Endothelial cell of umbilical vein (primary cell): ENCODE measurements at regions not wholly inside any gene's neighbourhood (a gene's known extent, or its start where the extent isn't known, plus 50 kb on each side); places are given as distances from the start of the nearest gene placed in this dataset.

ENCODE experiments used
- BruUV-seq: library from RNA; stranded (reverse); fragments of 400-500 nt; replicated peaks from 2 replicates; lab custom pipeline; 2021; lab: Mats Ljungman, UMichigan
- CTCF ChIA-PET: fragments of 300-600, 350-600 bp; sonication (Branson Sonifier 250); formaldehyde crosslinking; loops from one replicate; lab custom pipeline; 2021; ENCODE audit warnings: antibody characterized with exemption, inconsistent platforms; lab: Charles Lee
- POLR2A ChIA-PET: fragments of 300-600, 350-600 bp; sonication (Branson Sonifier 250); formaldehyde crosslinking; loops from one replicate; lab custom pipeline; 2021; ENCODE audit warnings: antibody characterized with exemption, inconsistent platforms; lab: Charles Lee
- DNase-seq: peaks from one replicate; pipeline ENCODE4 v3.0.0-alpha.2; 2011; ENCODE audit warnings: low read depth, low spot score
- FAIRE-seq: peaks from 2 replicates; lab custom pipeline; 2011; peaks lifted over from hg19 to GRCh38; lab: Jason Lieb, UNC
- H2AFZ ChIP-seq: 2 replicates; pipeline ENCODE4 v1.6.0; 2012; ENCODE audit warnings: low read depth, low read length, control low read depth, inconsistent platforms
- H3K27ac ChIP-seq: 2 replicates; pipeline ENCODE4 v1.5.1; 2011; ENCODE audit warnings: low read depth, mild to moderate bottlenecking, control low read depth, low read length, moderate library complexity; ENCODE audit not compliant: insufficient read depth
- H3K27me3 ChIP-seq, 2 experiments: 2 replicates each; pipeline versions ENCODE4 v1.6.0 to v1.6.1; 2011; ENCODE audit warnings: low read length in 2 of 2, mixed read lengths in 1 of 2; ENCODE audit not compliant: control insufficient read depth in 2 of 2, insufficient read depth in 2 of 2
- H3K36me3 ChIP-seq, 2 experiments: 2 replicates in 1 of 2; 3 replicates in 1 of 2; pipeline ENCODE4 v1.5.1; 2011; ENCODE audit warnings: low read length in 2 of 2, mild to moderate bottlenecking in 1 of 2, moderate library complexity in 1 of 2; ENCODE audit not compliant: control insufficient read depth in 2 of 2, insufficient read depth in 2 of 2; ENCODE audit errors: extremely low read depth in 1 of 2
- H3K4me1 ChIP-seq: 3 replicates; pipeline ENCODE4 v1.5.1; 2011; ENCODE audit warnings: mild to moderate bottlenecking, low read length; ENCODE audit not compliant: control insufficient read depth, insufficient read depth; ENCODE audit errors: extremely low read depth
- H3K4me2 ChIP-seq: 2 replicates; pipeline ENCODE4 v1.6.1; 2011; ENCODE audit warnings: low read length, control low read depth, mixed read lengths; ENCODE audit not compliant: insufficient read depth
- H3K4me3 ChIP-seq, 3 experiments: fragments of 200-600 bp in 1 of 3; sonication (generic), shearing (Covaris generic) in 1 of 3; replicated peaks in 1 of 3; 2 replicates each; pipeline ENCODE4 v1.5.1; 2011 to 2016; ENCODE audit warnings: control low read depth in 3 of 3, low read length in 3 of 3, mild to moderate bottlenecking in 2 of 3, inconsistent platforms in 1 of 3, low read depth in 1 of 3, moderate library complexity in 1 of 3; ENCODE audit not compliant: insufficient read depth in 1 of 3
- H3K79me2 ChIP-seq: 2 replicates; pipeline ENCODE4 v1.6.0; 2012; ENCODE audit warnings: low read length, inconsistent platforms; ENCODE audit not compliant: control insufficient read depth, insufficient read depth
- H3K9ac ChIP-seq: replicated peaks from 2 replicates; pipeline ENCODE3; 2011; ENCODE audit warnings: low read length, control low read depth; ENCODE audit not compliant: insufficient read depth; ENCODE audit errors: extremely low read depth
- H3K9me1 ChIP-seq: replicated peaks from 3 replicates; pipeline ENCODE4 v1.6.0; 2011; ENCODE audit warnings: mild to moderate bottlenecking, low read length; ENCODE audit not compliant: control insufficient read depth, insufficient read depth; ENCODE audit errors: extremely low read depth
- H3K9me3 ChIP-seq: replicated peaks from 2 replicates; pipeline ENCODE4 v1.5.1; 2012; ENCODE audit warnings: low read length, inconsistent platforms; ENCODE audit not compliant: control insufficient read depth, insufficient read depth
- H4K20me1 ChIP-seq: replicated peaks from 2 replicates; pipeline ENCODE3; 2011; ENCODE audit warnings: mild to moderate bottlenecking, low read length; ENCODE audit not compliant: control insufficient read depth, insufficient read depth; ENCODE audit errors: extremely low read depth
- EZH2 ChIP-seq: IDR thresholded peaks from 2 replicates; pipeline ENCODE4 v1.6.1; 2012; ENCODE audit warnings: borderline replicate concordance, low read depth, mild to moderate bottlenecking, moderate library complexity, low read length, inconsistent platforms; ENCODE audit not compliant: severe bottlenecking
- FOS ChIP-seq: IDR thresholded peaks from 2 replicates; pipeline ENCODE4 v1.6.1; 2011; ENCODE audit warnings: mild to moderate bottlenecking, low read length, moderate library complexity, borderline replicate concordance; ENCODE audit not compliant: insufficient read depth
- GATA2 ChIP-seq: IDR thresholded peaks from 2 replicates; pipeline ENCODE4 v1.7.0; 2011; ENCODE audit warnings: low read depth, mild to moderate bottlenecking, moderate library complexity, mixed read lengths, low read length; ENCODE audit not compliant: insufficient read length, insufficient read depth
- JUN ChIP-seq: IDR thresholded peaks from 2 replicates; pipeline ENCODE4 v1.6.1; 2011; ENCODE audit warnings: borderline replicate concordance, low read depth; ENCODE audit not compliant: insufficient read length, insufficient read depth
- MAX ChIP-seq: IDR thresholded peaks from 2 replicates; pipeline ENCODE4 v1.6.1; 2011; ENCODE audit not compliant: insufficient read depth, insufficient read length
- MYC ChIP-seq: IDR thresholded peaks from one replicate; pipeline ENCODE4 v1.6.1; 2011; ENCODE audit warnings: mild to moderate bottlenecking, low read depth, low read length
- POLR2A ChIP-seq: IDR thresholded peaks from 2 replicates; pipeline ENCODE4 v1.6.1; 2012; ENCODE audit warnings: low read depth, mild to moderate bottlenecking, control low read depth, low read length
- POLR2AphosphoS5 ChIP-seq: IDR thresholded peaks from 2 replicates; pipeline ENCODE4 v1.6.1; 2012; ENCODE audit warnings: low read depth, mild to moderate bottlenecking, control low read depth, low read length, moderate library complexity; ENCODE audit not compliant: insufficient read depth
- dilution Hi-C: fragments of 300-500 bp; cut with MboI; formaldehyde crosslinking; loops from one replicate; pipeline ENCODE4 v1.15.0; 2019; ENCODE audit warnings: low sequenced_read_pairs; ENCODE audit not compliant: extremely low pct_ligation_motif_present
- intact Hi-C: fragments of 100-400 bp; cut with micrococcal nuclease; formaldehyde crosslinking; loops from one replicate; pipeline ENCODE4 v1.10.0; 2022
- TF ChIP-seq, protein P1 (sequence below), 2 donors: IDR thresholded peaks; 1 replicate in 1 of 2; 2 replicates in 1 of 2; pipeline ENCODE4 v1.5.1; 2011; ENCODE audit warnings: low read length in 2 of 2, mild to moderate bottlenecking in 2 of 2, moderate library complexity in 2 of 2, control low read depth in 1 of 2, inconsistent platforms in 1 of 2, low read depth in 1 of 2; ENCODE audit not compliant: insufficient read depth in 1 of 2; ENCODE audit errors: extremely low read depth in 1 of 2

- Histone ChIP-seq H3K9me1 (no peaks in the 10 kb centered on the region), H4K20me1 (no peaks in the 10 kb centered on the region), H2AFZ (no peak overlapping the region), H3K4me2 (no peak overlapping the region), H3K4me3 (no peak overlapping the region), H3K9ac (no peak overlapping the region), H3K9me3 (peaks cover 4% of the 10 kb centered on the region), H3K36me3 (no peaks in the 10 kb centered on the region), H3K27me3 (no peaks in the 10 kb centered on the region), H3K79me2 (no peaks in the 10 kb centered on the region), H3K27ac (no peak overlapping the region), H3K4me1 (no peaks in the 10 kb centered on the region)
- POLR2A ChIA-PET: no interaction called here
- dilution Hi-C loops (no loop called here), intact Hi-C loops (no loop called here)
- CTCF ChIA-PET: no interaction called here
- DNase-seq: no peak
- TF ChIP-seq EZH2 (no peak), MAX (no peak), POLR2AphosphoS5 (no peak), GATA2 (no peak), FOS (no peak), MYC (no peak), POLR2A (no peak), JUN (no peak)
- TF ChIP-seq, protein P1, sequence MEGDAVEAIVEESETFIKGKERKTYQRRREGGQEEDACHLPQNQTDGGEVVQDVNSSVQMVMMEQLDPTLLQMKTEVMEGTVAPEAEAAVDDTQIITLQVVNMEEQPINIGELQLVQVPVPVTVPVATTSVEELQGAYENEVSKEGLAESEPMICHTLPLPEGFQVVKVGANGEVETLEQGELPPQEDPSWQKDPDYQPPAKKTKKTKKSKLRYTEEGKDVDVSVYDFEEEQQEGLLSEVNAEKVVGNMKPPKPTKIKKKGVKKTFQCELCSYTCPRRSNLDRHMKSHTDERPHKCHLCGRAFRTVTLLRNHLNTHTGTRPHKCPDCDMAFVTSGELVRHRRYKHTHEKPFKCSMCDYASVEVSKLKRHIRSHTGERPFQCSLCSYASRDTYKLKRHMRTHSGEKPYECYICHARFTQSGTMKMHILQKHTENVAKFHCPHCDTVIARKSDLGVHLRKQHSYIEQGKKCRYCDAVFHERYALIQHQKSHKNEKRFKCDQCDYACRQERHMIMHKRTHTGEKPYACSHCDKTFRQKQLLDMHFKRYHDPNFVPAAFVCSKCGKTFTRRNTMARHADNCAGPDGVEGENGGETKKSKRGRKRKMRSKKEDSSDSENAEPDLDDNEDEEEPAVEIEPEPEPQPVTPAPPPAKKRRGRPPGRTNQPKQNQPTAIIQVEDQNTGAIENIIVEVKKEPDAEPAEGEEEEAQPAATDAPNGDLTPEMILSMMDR (IDR thresholded peaks at IDR 0.05; ENCODE audit: extremely low read depth in 1 of 2, insufficient read depth in 1 of 2, low read depth in 1 of 2, low read length in 2 of 2): no peak
- no TSS peak for BruUV-seq
- no peak for FAIRE-seq
Measured at GRCh38 chr2:34552337-34552736, 953.2 kb upstream of the FAM98A start.
